22Rv1 (cell line): ENCODE measurements at regions not wholly inside any gene's neighbourhood (a gene's known extent, or its start where the extent isn't known, plus 50 kb on each side); places are given as distances from the start of the nearest gene placed in this dataset.

Source experiments
- CTCF ChIP-seq: fragments of 450-650 bp; IDR thresholded peaks from 2 replicates; pipeline ENCODE4 v1.5.1; 2017; ENCODE audit warnings: mild to moderate bottlenecking
- ZFX ChIP-seq: fragments of 450-650 bp; IDR thresholded peaks from 2 replicates; pipeline ENCODE4 v1.6.1; 2017; ENCODE audit warnings: antibody characterized with exemption, borderline replicate concordance

GRCh38 chr10:55098452-55098851, 297.4 kb upstream of the PCDH15 start:
- TF ChIP-seq CTCF (no peak), ZFX (no peak)
